Coronary artery (tissue), 2 donors: ENCODE measurements at regions not wholly inside any gene's neighbourhood (a gene's known extent, or its start where the extent isn't known, plus 50 kb on each side); places are given as distances from the start of the nearest gene placed in this dataset.
"Not testable (repeated sequence)": the region's sequence is repeated elsewhere in the genome, so short reads cannot be mapped to it uniquely, and the experiment has no call there.

Source experiments
- DNase-seq: peaks from one replicate; pipeline ENCODE4 v3.0.0-alpha.2; 2017; ENCODE audit warnings: low spot score
- H3K27ac ChIP-seq, 2 donors: fragments of 200-600 bp; sonication (generic); one replicate each; pipeline ENCODE4 v1.5.1; 2016 to 2019
- H3K4me3 ChIP-seq: fragments of 200-600 bp; sonication (generic); 2 replicates; pipeline ENCODE4 v1.5.1; 2016; ENCODE audit warnings: mild to moderate bottlenecking, moderate library complexity
- TF ChIP-seq, protein P1 (sequence below): fragments of 200-600 bp; sonication (generic); IDR thresholded peaks from one replicate; pipeline ENCODE4 v1.5.1; 2019; ENCODE audit warnings: antibody characterized with exemption

DNA sequence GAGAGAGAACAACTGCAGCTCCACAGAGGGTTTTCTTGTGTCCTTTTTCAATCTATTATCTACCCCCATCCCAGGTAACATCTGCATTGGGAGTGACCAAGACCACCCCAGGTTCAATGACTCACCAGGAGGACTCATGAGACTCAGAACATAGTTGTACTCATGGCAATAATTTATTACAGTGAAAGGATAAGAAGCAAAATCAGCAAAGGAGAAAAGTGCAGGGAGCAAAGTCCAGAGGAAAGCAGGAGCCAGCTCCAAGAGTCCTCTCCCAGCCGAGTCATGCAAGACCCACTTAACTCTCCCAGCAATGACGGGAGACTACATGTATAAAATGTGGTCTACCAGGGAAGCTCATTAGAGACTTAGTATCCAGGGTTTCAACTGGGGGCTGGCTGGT is 129.5 kb upstream of the RBPJ start:
- DNase-seq = no peak
- H3K27ac ChIP-seq = no peak overlapping the region
- H3K4me3 ChIP-seq = no peak overlapping the region

DNA sequence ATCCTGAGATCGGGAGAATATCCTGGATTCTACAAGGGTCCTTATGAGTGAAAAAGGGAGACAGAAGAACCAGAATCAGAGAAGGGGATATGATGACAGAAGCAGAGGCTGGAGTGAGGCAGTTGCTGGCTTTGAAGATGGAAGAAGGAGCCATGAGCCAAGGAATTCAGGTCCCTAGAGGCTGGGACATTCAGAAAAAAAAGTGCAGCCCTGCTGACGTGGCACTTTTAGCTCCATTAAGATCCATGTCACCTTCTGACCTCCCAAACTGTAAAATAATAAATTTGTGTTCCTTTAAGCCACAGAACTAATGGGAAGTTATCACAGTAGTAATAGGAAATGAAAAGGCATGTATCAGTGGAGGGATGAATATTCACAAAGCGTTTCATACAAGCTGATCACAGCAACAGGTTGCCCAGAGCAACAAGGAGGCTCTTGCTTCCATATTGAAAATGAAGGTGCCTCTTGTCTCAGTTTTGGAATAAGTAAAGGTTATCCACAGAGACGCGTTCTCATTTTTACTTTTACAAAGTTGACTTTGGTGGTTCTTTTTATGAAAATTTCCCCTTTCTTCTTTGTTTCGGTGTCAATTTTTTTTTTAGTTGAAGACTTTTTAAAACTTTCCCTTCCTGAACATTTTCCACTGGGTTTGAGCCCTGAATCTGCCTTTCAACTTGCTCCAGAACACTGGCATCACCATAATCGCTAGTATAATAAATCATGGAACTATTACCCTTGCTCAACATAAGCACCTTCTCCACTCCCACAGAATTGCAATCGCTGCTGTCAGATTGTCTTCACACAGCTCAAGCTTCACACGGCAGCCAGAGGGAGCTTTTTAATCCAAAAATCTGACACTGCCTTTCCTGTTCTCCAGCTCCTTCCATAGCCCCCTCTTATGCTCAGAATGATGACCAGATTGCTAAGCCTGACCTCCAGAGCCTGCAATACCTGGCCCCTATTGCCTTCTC is 127.6 kb upstream of the RBPJ start:
- TF ChIP-seq, protein P1, sequence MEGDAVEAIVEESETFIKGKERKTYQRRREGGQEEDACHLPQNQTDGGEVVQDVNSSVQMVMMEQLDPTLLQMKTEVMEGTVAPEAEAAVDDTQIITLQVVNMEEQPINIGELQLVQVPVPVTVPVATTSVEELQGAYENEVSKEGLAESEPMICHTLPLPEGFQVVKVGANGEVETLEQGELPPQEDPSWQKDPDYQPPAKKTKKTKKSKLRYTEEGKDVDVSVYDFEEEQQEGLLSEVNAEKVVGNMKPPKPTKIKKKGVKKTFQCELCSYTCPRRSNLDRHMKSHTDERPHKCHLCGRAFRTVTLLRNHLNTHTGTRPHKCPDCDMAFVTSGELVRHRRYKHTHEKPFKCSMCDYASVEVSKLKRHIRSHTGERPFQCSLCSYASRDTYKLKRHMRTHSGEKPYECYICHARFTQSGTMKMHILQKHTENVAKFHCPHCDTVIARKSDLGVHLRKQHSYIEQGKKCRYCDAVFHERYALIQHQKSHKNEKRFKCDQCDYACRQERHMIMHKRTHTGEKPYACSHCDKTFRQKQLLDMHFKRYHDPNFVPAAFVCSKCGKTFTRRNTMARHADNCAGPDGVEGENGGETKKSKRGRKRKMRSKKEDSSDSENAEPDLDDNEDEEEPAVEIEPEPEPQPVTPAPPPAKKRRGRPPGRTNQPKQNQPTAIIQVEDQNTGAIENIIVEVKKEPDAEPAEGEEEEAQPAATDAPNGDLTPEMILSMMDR = no peak
- H3K27ac ChIP-seq = no peak overlapping the region
- DNase-seq = no peak
- H3K4me3 ChIP-seq = no peak overlapping the region

More for the DNA sequence above, 129.5 kb upstream of the RBPJ start:
- TF ChIP-seq, protein P1 = no peak

DNA sequence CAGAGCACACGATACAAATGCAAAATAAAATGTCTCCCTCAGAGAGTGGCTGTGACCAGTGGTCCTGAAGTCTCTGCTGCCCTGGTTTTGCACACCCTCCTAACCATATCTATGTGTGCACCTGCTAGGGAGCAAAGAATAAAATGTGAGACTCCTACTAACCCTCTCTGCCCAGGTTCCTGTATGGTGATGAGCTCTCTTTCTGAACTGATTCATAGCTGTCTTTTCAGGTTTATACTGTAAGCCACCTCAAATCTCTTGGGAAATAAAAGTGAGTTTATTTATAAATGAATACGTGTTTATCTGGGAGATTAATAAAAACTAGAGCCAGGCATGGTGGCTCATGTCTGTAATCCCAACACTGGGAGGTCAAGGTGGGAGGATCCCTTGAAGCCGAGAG is 126.0 kb upstream of the RBPJ start:
- TF ChIP-seq, protein P1 = no peak
- Histone ChIP-seq H3K4me3 (no peak overlapping the region), H3K27ac (no peak overlapping the region)
- DNase-seq = no peak

DNA sequence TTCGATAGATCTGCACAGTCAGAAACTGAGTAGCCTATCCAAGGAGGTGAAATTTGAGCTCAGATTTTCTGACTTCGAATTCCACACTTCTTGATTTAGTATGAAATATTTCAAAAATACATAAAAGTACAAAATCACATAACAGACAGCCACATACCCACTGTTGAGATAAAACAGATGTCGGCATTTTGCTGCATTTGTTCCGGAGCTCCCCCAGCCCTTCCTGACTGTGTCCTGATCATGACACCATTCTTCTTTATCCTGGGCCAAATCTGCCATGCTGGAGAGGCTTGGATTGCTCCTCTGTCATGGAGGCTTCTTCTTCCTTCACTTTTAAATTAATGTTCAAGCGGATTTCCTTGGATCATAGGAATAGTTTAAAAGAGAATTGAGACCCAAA is 124.2 kb upstream of the RBPJ start:
- no peak for DNase-seq
- Histone ChIP-seq H3K4me3 (no peak overlapping the region), H3K27ac (no peak overlapping the region)
- TF ChIP-seq, protein P1 = no peak

DNA sequence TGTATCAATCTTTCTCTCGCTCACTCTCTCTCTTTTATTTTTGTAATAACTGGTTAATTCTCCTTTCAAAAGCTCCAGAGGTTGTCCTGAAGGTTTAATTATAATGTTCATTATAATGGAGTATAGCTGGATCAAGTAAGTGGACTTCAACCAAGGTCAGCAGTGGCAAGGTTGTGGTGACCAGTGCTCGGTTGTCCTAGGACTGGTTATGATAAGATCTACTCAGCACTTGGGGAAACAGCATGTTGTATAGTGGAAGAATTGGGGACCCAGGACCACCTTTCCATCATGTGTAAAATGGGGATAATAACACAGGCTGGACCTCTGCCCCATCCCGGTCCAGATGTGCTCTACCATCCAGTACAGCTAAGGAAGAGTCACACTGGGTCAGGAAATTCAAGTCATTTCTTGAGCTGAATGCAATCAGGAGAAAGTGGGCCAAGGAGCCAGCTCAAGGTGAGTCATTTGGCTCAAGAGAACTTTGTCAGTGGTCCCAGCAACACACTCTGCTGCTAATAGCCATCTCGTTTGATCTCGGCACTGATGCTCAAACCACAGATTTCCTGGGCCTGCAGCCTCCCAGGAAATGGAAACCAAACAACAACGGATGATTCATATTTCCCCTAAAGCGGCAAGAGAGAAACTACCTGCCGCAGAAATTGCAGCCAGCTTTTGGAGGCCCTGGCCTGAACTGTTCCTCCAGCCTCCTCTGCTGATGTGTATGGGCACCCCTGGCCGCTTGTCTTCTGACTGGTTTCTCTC is 123.6 kb upstream of the RBPJ start:
- Histone ChIP-seq H3K27ac (no peak overlapping the region), H3K4me3 (no peak overlapping the region)
- no peak for DNase-seq
- TF ChIP-seq, protein P1 = no peak

DNA sequence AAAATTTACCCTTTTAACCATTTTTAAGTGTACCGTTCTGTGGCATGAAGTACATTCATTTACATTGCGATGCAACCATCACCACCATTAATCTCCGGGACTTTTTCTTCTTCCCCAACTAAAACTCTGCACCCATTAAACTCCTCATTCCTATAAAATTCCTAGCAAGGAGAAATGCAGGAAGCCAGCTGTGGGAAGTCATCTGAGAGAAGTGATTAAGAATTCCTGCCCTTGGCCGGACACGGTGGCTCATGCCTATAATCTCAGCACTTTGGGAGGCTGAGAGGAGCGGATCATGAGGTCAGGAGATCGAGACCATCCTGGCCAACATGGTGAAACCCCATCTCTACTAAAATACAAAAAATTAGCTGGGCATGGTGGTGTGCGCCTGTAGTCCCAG is 121.9 kb upstream of the RBPJ start:
- H3K4me3 ChIP-seq, DNase-seq, H3K27ac ChIP-seq: not testable (repeated sequence)

DNA sequence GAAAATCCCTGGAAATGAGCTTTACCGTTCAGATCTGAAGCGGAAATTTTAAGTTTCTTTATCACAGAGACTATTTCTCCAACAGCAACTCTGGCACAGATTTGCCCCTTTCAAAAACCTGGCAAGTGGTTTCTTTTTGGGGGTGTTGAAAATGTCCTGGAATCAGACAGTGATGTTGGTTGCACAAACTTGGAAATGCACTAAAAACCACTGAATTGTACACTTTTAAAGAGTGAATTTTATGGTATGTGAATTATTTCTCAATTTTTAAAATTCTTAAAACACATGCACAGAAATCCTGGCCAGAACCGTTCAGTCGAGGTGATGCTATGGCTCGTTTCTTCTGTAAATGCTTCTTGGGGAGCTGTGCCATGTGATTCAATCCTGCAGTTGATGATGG is 121.2 kb upstream of the RBPJ start:
- TF ChIP-seq, protein P1 = no peak

More for the DNA sequence above, 121.2 kb upstream of the RBPJ start:
- no peak overlapping the region for H3K27ac ChIP-seq
- no peak overlapping the region for H3K4me3 ChIP-seq
- DNase-seq = no peak
